ENCODE measurements at regions not wholly inside any gene's neighbourhood (a gene's known extent, or its start where the extent isn't known, plus 50 kb on each side); places are given as distances from the start of the nearest gene placed in this dataset.

GRCh38 chr14:77989441-77989991, 180.7 kb upstream of the NRXN3 start:
- TF ChIP-seq TAF1 (IDR thresholded peaks at IDR 0.05; ENCODE audit: low read depth) (no peak), TEAD4 (IDR thresholded peaks at IDR 0.05) (no peak), USF1 (IDR thresholded peaks at IDR 0.05) (no peak), REST (IDR thresholded peaks at IDR 0.05; ENCODE audit: low read depth) (no peak), EP300 (IDR thresholded peaks at IDR 0.05; ENCODE audit: borderline replicate concordance) (no peak), CREB1 (IDR thresholded peaks at IDR 0.05; ENCODE audit: low read depth) (no peak), TCF12 (IDR thresholded peaks at IDR 0.05; ENCODE audit: low read depth) (no peak), NFIC (IDR thresholded peaks at IDR 0.05) (no peak), ZBTB7A (IDR thresholded peaks at IDR 0.05; ENCODE audit: low read depth) (no peak)

All from Ishikawa (cell line).